ENCODE measurements at regions not wholly inside any gene's neighbourhood (a gene's known extent, or its start where the extent isn't known, plus 50 kb on each side); places are given as distances from the start of the nearest gene placed in this dataset.

GRCh38 chr12:65653321-65653720, 171.0 kb upstream of the HMGA2 start:
- Histone ChIP-seq H4K20me1 (ENCODE audit: control insufficient read depth, extremely low read depth, insufficient read depth, low read length) (no peaks in the 10 kb centered on the region), H3K9ac (ENCODE audit: insufficient read depth, low read length) (no peak overlapping the region), H2AFZ (ENCODE audit: low read length) (no peak overlapping the region), H3K79me2 (ENCODE audit: control insufficient read depth, insufficient read depth, low read length) (no peaks in the 10 kb centered on the region), H3K36me3 (ENCODE audit: control insufficient read depth, insufficient read depth, low read length) (no peaks in the 10 kb centered on the region), H3K4me3 (replicated peaks in 1 of 4; ENCODE audit: control extremely low read depth in 1 of 4, insufficient read depth in 1 of 4, low read depth in 3 of 4, low read length in 4 of 4) (no peak overlapping the region), H3K4me2 (ENCODE audit: extremely low read depth, insufficient read depth, low read length) (no peak overlapping the region), H3K4me1 (ENCODE audit: control insufficient read depth, extremely low read depth, insufficient read depth, low read length) (peaks cover 21% of the 10 kb centered on the region), H3K9me3 (ENCODE audit: control insufficient read depth, insufficient read depth, low read depth, low read length) (no peaks in the 10 kb centered on the region), H3K27ac (ENCODE audit: insufficient read depth, low read length) (no peak overlapping the region), H3K27me3 (ENCODE audit: control insufficient read depth, insufficient read depth, low read length) (no peaks in the 10 kb centered on the region)
- TF ChIP-seq EZH2 (IDR thresholded peaks at IDR 0.05; ENCODE audit: low read length, missing control alignments) = no peak
- no peak for TF ChIP-seq CTCF (conservative IDR thresholded peaks at IDR 0.05 in 1 of 2, IDR thresholded peaks at IDR 0.05 in 1 of 2; ENCODE audit: low read depth in 1 of 2, low read length in 2 of 2)
- no peak for DNase-seq (ENCODE audit: low read depth in 2 of 2)

- H3K9ac ChIP-seq (ENCODE audit: insufficient read depth, low read length) = no peak overlapping the region
These were observed 170.2 kb upstream of the HMGA2 start for GRCh38 chr12:65653946-65654629.

GRCh38 chr12:65655074-65655493, 169.2 kb upstream of the HMGA2 start:
- TF ChIP-seq EZH2 (IDR thresholded peaks at IDR 0.05; ENCODE audit: low read length, missing control alignments) (no peak), CTCF (conservative IDR thresholded peaks at IDR 0.05 in 1 of 2, IDR thresholded peaks at IDR 0.05 in 1 of 2; ENCODE audit: low read depth in 1 of 2, low read length in 2 of 2) (no peak)
- no peak overlapping the region for H2AFZ ChIP-seq (ENCODE audit: low read length)

More at GRCh38 chr12:65653946-65654629, 170.2 kb upstream of the HMGA2 start:
- Histone ChIP-seq H3K27ac (ENCODE audit: insufficient read depth, low read length) (no peak overlapping the region), H3K4me3 (replicated peaks in 1 of 4; ENCODE audit: control extremely low read depth in 1 of 4, insufficient read depth in 1 of 4, low read depth in 3 of 4, low read length in 4 of 4) (no peak overlapping the region), H3K27me3 (ENCODE audit: control insufficient read depth, insufficient read depth, low read length) (no peaks in the 10 kb centered on the region), H2AFZ (ENCODE audit: low read length) (no peak overlapping the region), H3K9me3 (ENCODE audit: control insufficient read depth, insufficient read depth, low read depth, low read length) (no peaks in the 10 kb centered on the region), H3K79me2 (ENCODE audit: control insufficient read depth, insufficient read depth, low read length) (no peaks in the 10 kb centered on the region), H3K36me3 (ENCODE audit: control insufficient read depth, insufficient read depth, low read length) (no peaks in the 10 kb centered on the region), H4K20me1 (ENCODE audit: control insufficient read depth, extremely low read depth, insufficient read depth, low read length) (no peaks in the 10 kb centered on the region), H3K4me1 (ENCODE audit: control insufficient read depth, extremely low read depth, insufficient read depth, low read length) (peaks cover 19% of the 10 kb centered on the region), H3K4me2 (ENCODE audit: extremely low read depth, insufficient read depth, low read length) (no peak overlapping the region)
- no peak for DNase-seq (ENCODE audit: low read depth in 2 of 2)
- TF ChIP-seq CTCF (conservative IDR thresholded peaks at IDR 0.05 in 1 of 2, IDR thresholded peaks at IDR 0.05 in 1 of 2; ENCODE audit: low read depth in 1 of 2, low read length in 2 of 2) = no peak
- TF ChIP-seq EZH2 (IDR thresholded peaks at IDR 0.05; ENCODE audit: low read length, missing control alignments) = no peak

More at GRCh38 chr12:65655074-65655493, 169.2 kb upstream of the HMGA2 start:
- peak; percentile 65 to 76 for DNase-seq (ENCODE audit: low read depth in 2 of 2)
- Histone ChIP-seq H4K20me1 (ENCODE audit: control insufficient read depth, extremely low read depth, insufficient read depth, low read length) (no peaks in the 10 kb centered on the region), H3K4me1 (ENCODE audit: control insufficient read depth, extremely low read depth, insufficient read depth, low read length) (peaks cover 19% of the 10 kb centered on the region), H3K27me3 (ENCODE audit: control insufficient read depth, insufficient read depth, low read length) (no peaks in the 10 kb centered on the region), H3K27ac (ENCODE audit: insufficient read depth, low read length) (no peak overlapping the region), H3K4me3 (replicated peaks in 1 of 4; ENCODE audit: control extremely low read depth in 1 of 4, insufficient read depth in 1 of 4, low read depth in 3 of 4, low read length in 4 of 4) (no peak overlapping the region), H3K36me3 (ENCODE audit: control insufficient read depth, insufficient read depth, low read length) (no peaks in the 10 kb centered on the region), H3K4me2 (ENCODE audit: extremely low read depth, insufficient read depth, low read length) (no peak overlapping the region), H3K9ac (ENCODE audit: insufficient read depth, low read length) (no peak overlapping the region), H3K79me2 (ENCODE audit: control insufficient read depth, insufficient read depth, low read length) (no peaks in the 10 kb centered on the region), H3K9me3 (ENCODE audit: control insufficient read depth, insufficient read depth, low read depth, low read length) (no peaks in the 10 kb centered on the region)

Measured in fibroblast of lung (primary cell).